RPMI8226 (cell line): ENCODE measurements at regions not wholly inside any gene's neighbourhood (a gene's known extent, or its start where the extent isn't known, plus 50 kb on each side); places are given as distances from the start of the nearest gene placed in this dataset.
A peak's percentile ranks its signal among the peaks of the same experiment; 100 is the strongest.
"Not testable (repeated sequence)": the region's sequence is repeated elsewhere in the genome, so short reads cannot be mapped to it uniquely, and the experiment has no call there.

Experiments
- DNase-seq: peaks from one replicate; pipeline ENCODE4 v3.0.0-alpha.2; 2015

DNA sequence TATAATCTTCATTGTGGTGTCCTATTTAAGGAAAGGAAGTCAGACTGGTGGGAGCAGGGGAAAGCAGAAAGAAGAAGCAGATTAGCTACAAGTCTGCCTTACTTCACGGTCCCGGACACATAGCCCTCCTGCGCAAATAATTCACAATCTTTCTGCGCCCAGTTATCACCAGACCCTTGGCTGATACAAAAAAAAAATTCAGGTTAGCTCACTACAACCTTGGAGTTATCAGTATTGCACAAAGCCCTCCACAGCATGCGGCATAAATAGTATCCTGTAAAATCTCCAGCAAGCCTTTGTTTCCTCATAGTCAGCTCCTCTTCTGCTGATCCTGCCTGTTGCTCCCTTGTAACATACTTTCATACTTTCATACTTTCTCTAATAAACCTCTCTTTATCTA lies 148.6 kb upstream of the FUT9 start:
- no peak for DNase-seq

- no peak for DNase-seq
These were observed 138.3 kb upstream of the FUT9 start for GRCh38 chr6:95877480-95877879.

DNA sequence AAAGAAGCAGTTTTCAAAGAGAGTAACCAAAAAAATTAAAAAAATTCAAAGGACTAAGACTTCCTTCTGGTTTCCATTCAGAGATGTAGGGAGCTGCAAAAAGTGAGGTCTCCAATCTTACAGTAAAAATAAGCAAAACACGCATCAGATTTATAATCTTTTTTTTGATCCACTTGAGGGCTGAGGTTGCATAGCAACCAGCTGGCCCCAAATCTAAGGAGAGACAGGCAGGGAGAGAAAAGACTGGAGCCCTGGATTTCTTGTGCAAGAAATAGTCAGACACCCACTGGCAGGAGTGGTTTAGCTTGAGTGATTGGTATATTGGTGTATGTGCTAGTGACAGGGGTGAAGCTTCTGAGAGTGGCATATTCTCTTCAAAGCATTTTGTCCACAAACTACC lies 135.9 kb upstream of the FUT9 start:
- no peak for DNase-seq

- no peak for DNase-seq
These were observed 133.4 kb upstream of the FUT9 start for GRCh38 chr6:95882371-95882770.

GRCh38 chr6:95888711-95889110 lies 127.1 kb upstream of the FUT9 start:
- DNase-seq, result not testable (repeated sequence)

- no peak for DNase-seq
These were observed 110.6 kb upstream of the FUT9 start for GRCh38 chr6:95905132-95905531.

DNA sequence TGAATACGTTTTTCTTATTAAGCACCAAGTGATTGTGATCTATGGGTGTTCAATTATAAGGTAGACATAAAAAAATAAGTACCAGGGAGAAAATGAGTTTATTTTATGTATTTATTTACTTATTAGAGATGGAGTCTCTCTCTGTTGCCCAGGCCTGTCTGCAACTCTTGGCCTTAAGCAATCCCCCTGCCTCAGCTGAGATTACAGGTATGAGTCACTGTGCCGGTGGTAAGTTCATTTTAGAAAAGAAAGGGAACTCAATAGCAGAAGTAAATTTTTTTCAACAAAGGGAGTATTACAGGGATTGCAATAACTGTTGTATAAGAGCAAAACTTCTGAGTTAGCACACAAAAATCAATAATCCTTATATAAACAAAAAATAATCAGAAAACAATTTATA lies 98.7 kb upstream of the FUT9 start:
- DNase-seq, result no peak

- DNase-seq, result peak; percentile 14
These were observed 92.3 kb upstream of the FUT9 start for GRCh38 chr6:95923518-95923917.

DNA sequence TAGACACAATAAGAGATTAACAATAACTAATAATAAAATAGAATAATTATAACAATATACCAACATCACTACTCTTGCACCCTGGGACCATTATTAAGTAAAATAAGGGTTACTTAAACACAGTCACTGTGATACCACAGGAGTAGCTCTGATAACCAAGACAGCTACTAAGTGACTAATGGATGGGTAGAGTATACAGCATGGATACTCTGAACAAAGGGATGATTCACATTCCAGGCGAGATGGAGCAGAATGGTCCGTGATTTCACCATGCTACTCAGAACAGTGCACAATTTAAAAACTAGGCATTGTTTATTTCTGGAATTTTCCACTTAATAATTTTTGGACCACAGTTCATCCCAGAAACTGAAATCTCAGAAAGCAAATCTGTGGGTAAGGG lies 80.0 kb upstream of the FUT9 start:
- DNase-seq, result no peak

GRCh38 chr6:95946906-95947305 lies 68.9 kb upstream of the FUT9 start:
- DNase-seq, result no peak

DNA sequence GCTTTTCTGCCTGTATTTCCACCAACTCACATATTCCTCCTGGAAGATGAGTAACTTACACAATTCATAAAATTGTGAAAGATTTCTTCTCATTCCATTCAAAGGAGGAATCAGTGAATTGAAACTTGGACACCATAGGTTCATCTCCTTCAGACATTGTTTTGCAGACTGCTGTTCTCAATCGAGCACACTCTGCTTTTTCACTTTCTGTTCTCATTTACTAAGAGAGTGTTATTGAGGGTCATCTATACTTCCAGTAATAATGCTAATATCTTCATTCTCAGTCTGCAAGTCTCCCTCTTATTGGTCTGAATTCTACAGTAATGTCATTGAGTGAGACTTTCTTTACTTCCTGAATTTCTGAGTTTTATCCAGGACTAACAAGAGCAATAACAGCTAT lies 67.5 kb upstream of the FUT9 start:
- DNase-seq, result no peak

GRCh38 chr6:95949985-95950384 lies 65.8 kb upstream of the FUT9 start:
- DNase-seq, result no peak

- no peak for DNase-seq
These were observed 57.1 kb upstream of the FUT9 start for GRCh38 chr6:95958686-95959085.

GRCh38 chr6:95959261-95959660 lies 56.5 kb upstream of the FUT9 start:
- no peak for DNase-seq
